Stimulated activated CD8-positive, alpha-beta memory T cell treated with anti-CD3 and anti-CD28 coated beads, Interleukin-4, amount 100 ng/mL, for 24 hours (primary cell): ENCODE measurements at regions not wholly inside any gene's neighbourhood (a gene's known extent, or its start where the extent isn't known, plus 50 kb on each side); places are given as distances from the start of the nearest gene placed in this dataset.

ENCODE experiments used
- DNase-seq: peaks from one replicate; pipeline ENCODE4 v3.0.0-alpha.2; 2020; ENCODE audit warnings: low read depth

- DNase-seq: no peak
Measured at GRCh38 chr2:16496426-16497388, 168.9 kb downstream of the CYRIA start.

GRCh38 chr2:16495509-16496208 lies 170.0 kb downstream of the CYRIA start:
- no peak for DNase-seq

GRCh38 chr2:16494836-16495508 lies 170.7 kb downstream of the CYRIA start:
- no peak for DNase-seq

- no peak for DNase-seq
Measured at GRCh38 chr2:16493788-16494187, 171.8 kb downstream of the CYRIA start.

- DNase-seq: no peak
Measured at GRCh38 chr2:16487686-16488085, 177.9 kb downstream of the CYRIA start.

- no peak for DNase-seq
Measured at GRCh38 chr2:16485251-16485650, 180.4 kb downstream of the CYRIA start.

GRCh38 chr2:16482460-16482859 lies 183.2 kb downstream of the CYRIA start:
- no peak for DNase-seq

GRCh38 chr2:16481351-16481750 lies 184.3 kb downstream of the CYRIA start:
- DNase-seq: no peak

GRCh38 chr2:16479721-16480120 lies 185.9 kb downstream of the CYRIA start:
- DNase-seq: no peak

GRCh38 chr2:16478434-16479210 lies 187.0 kb downstream of the CYRIA start:
- DNase-seq: no peak

- DNase-seq: no peak
Measured at GRCh38 chr2:16477648-16478047, 188.0 kb downstream of the CYRIA start.

GRCh38 chr2:16476866-16477265 lies 188.8 kb downstream of the CYRIA start:
- DNase-seq: no peak

GRCh38 chr2:16475986-16476567 lies 189.6 kb downstream of the CYRIA start:
- no peak for DNase-seq

- DNase-seq: no peak
Measured at GRCh38 chr2:16475586-16475985, 190.0 kb downstream of the CYRIA start.

GRCh38 chr2:16473575-16473974 lies 192.1 kb downstream of the CYRIA start:
- no peak for DNase-seq

GRCh38 chr2:16470936-16471490 lies 194.6 kb downstream of the CYRIA start:
- DNase-seq: no peak

GRCh38 chr2:16466821-16467151 lies 198.8 kb downstream of the CYRIA start:
- no peak for DNase-seq

- no peak for DNase-seq
Measured at GRCh38 chr2:16466133-16466820, 199.4 kb downstream of the CYRIA start.

GRCh38 chr2:16464641-16465040 lies 201.0 kb downstream of the CYRIA start:
- no peak for DNase-seq

- DNase-seq: no peak
Measured at GRCh38 chr2:16462958-16463357, 202.7 kb downstream of the CYRIA start.

- no peak for DNase-seq
Measured at GRCh38 chr2:16461672-16462071, 204.0 kb downstream of the CYRIA start.
